ENCODE measurements at regions not wholly inside any gene's neighbourhood (a gene's known extent, or its start where the extent isn't known, plus 50 kb on each side); places are given as distances from the start of the nearest gene placed in this dataset.
"Not testable (repeated sequence)": the region's sequence is repeated elsewhere in the genome, so short reads cannot be mapped to it uniquely, and the experiment has no call there.

DNA sequence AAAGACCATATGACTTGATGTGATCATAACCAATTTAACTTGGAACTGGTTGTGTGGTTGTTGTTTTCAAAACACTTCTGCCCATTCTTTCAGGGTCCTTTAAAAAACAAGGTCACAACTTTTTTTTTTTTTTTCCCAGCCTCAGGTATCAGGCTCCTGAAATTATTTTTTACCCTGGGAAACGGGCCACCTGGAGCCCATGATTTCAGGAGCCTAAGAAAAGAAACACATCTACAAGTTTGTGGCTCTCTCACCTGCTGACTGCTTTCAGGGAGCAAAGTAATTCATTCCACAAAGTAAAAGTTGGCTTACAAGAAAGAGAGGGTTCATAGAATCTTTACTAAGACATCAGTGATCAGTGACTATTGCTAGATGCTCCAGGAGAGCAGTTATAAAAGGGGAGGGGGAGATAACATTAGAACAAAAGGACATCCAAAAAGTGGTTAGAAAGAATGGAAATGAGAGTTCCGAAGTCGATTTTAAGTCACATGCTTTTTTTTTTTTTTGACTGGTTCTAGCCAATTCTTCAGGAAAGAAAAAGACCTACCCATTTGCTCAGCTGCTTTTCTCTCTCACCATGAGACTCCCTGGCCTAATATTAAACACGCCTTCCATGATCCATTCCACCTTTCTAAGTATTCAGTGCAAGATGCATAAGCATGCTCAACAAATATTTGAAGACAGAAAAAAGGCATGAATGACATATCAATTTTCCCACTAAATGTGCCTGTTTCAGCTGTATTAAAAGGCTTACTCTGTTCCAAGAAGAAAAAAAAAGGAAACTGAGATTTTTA lies 267.3 kb downstream of the LRATD1 start:
- FAIRE-seq: no peak
- Histone ChIP-seq H3K27ac (ENCODE audit: low read depth in 1 of 3, low read length in 2 of 3) (no peak overlapping the region), H3K4me1 (ENCODE audit: control insufficient read depth in 3 of 3, insufficient read depth in 2 of 3, low read depth in 1 of 3, low read length in 2 of 3) (no peaks in the 10 kb centered on the region), H3K36me3 (ENCODE audit: control insufficient read depth in 3 of 3, insufficient read depth in 2 of 3, low read depth in 1 of 3, low read length in 3 of 3) (no peaks in the 10 kb centered on the region), H3K4me3 (ENCODE audit: low read depth in 1 of 3, low read length in 3 of 3) (no peak overlapping the region), H3K9me3 (ENCODE audit: control insufficient read depth in 2 of 2, insufficient read depth in 1 of 2, low read depth in 1 of 2, low read length in 1 of 2) (no peaks in the 10 kb centered on the region), H3K27me3 (ENCODE audit: control insufficient read depth in 3 of 3, insufficient read depth in 3 of 3, low read length in 3 of 3) (no peaks in the 10 kb centered on the region)
- no peak for DNase-seq
- WGBS, 3 donors: 77 to 86% (median 85%) methylated on average over 4 of the region's 4 CpGs

GRCh38 chr2:14901737-14902136 lies 269.2 kb downstream of the LRATD1 start:
- 70 to 91% (median 79%) methylated on average over 3 of the region's 3 CpGs for WGBS, 3 donors

GRCh38 chr2:14902953-14903352 lies 270.4 kb downstream of the LRATD1 start:
- FAIRE-seq (no peak), DNase-seq (no peak)
- Histone ChIP-seq H3K4me1 (ENCODE audit: control insufficient read depth in 3 of 3, insufficient read depth in 2 of 3, low read depth in 1 of 3, low read length in 2 of 3) (no peaks in the 10 kb centered on the region), H3K4me3 (ENCODE audit: low read depth in 1 of 3, low read length in 3 of 3) (no peak overlapping the region), H3K36me3 (ENCODE audit: control insufficient read depth in 3 of 3, insufficient read depth in 2 of 3, low read depth in 1 of 3, low read length in 3 of 3) (no peaks in the 10 kb centered on the region), H3K27ac (ENCODE audit: low read depth in 1 of 3, low read length in 2 of 3) (no peak overlapping the region), H3K27me3 (ENCODE audit: control insufficient read depth in 3 of 3, insufficient read depth in 3 of 3, low read length in 3 of 3) (no peaks in the 10 kb centered on the region), H3K9me3 (ENCODE audit: control insufficient read depth in 2 of 2, insufficient read depth in 1 of 2, low read depth in 1 of 2, low read length in 1 of 2) (no peaks in the 10 kb centered on the region)
- WGBS, 3 donors: 70 to 94% (median 89%) methylated on average over 1 of the region's 1 CpG

More at GRCh38 chr2:14901737-14902136, 269.2 kb downstream of the LRATD1 start:
- no peak overlapping the region for H3K27ac ChIP-seq (ENCODE audit: low read depth in 1 of 3, low read length in 2 of 3)
- H3K36me3 ChIP-seq (ENCODE audit: control insufficient read depth in 3 of 3, insufficient read depth in 2 of 3, low read depth in 1 of 3, low read length in 3 of 3): no peaks in the 10 kb centered on the region
- H3K4me1 ChIP-seq (ENCODE audit: control insufficient read depth in 3 of 3, insufficient read depth in 2 of 3, low read depth in 1 of 3, low read length in 2 of 3): no peaks in the 10 kb centered on the region
- no peak for DNase-seq
- H3K9me3 ChIP-seq (ENCODE audit: control insufficient read depth in 2 of 2, insufficient read depth in 1 of 2, low read depth in 1 of 2, low read length in 1 of 2): no peaks in the 10 kb centered on the region
- no peaks in the 10 kb centered on the region for H3K27me3 ChIP-seq (ENCODE audit: control insufficient read depth in 3 of 3, insufficient read depth in 3 of 3, low read length in 3 of 3)
- no peak for FAIRE-seq
- no peak overlapping the region for H3K4me3 ChIP-seq (ENCODE audit: low read depth in 1 of 3, low read length in 3 of 3)

- Histone ChIP-seq H3K36me3 (ENCODE audit: control insufficient read depth in 3 of 3, insufficient read depth in 2 of 3, low read depth in 1 of 3, low read length in 3 of 3) (no peaks in the 10 kb centered on the region), H3K9me3 (ENCODE audit: control insufficient read depth in 2 of 2, insufficient read depth in 1 of 2, low read depth in 1 of 2, low read length in 1 of 2) (no peaks in the 10 kb centered on the region), H3K27me3 (ENCODE audit: control insufficient read depth in 3 of 3, insufficient read depth in 3 of 3, low read length in 3 of 3) (no peaks in the 10 kb centered on the region), H3K27ac (ENCODE audit: low read depth in 1 of 3, low read length in 2 of 3) (no peak overlapping the region), H3K4me1 (ENCODE audit: control insufficient read depth in 3 of 3, insufficient read depth in 2 of 3, low read depth in 1 of 3, low read length in 2 of 3) (no peaks in the 10 kb centered on the region), H3K4me3 (ENCODE audit: low read depth in 1 of 3, low read length in 3 of 3) (no peak overlapping the region)
- no peak for FAIRE-seq
- DNase-seq: peak; percentile 41 to 58
- WGBS, 3 donors: 46 to 49% (median 48%) methylated on average over 15 of the region's 15 CpGs
Observed at GRCh38 chr2:14903709-14904374, 271.3 kb downstream of the LRATD1 start.

- H3K36me3 ChIP-seq (ENCODE audit: control insufficient read depth in 3 of 3, insufficient read depth in 2 of 3, low read depth in 1 of 3, low read length in 3 of 3); DNase-seq; H3K4me3 ChIP-seq (ENCODE audit: low read depth in 1 of 3, low read length in 3 of 3); H3K4me1 ChIP-seq (ENCODE audit: control insufficient read depth in 3 of 3, insufficient read depth in 2 of 3, low read depth in 1 of 3, low read length in 2 of 3); H3K27me3 ChIP-seq (ENCODE audit: control insufficient read depth in 3 of 3, insufficient read depth in 3 of 3, low read length in 3 of 3); H3K9me3 ChIP-seq (ENCODE audit: control insufficient read depth in 2 of 2, insufficient read depth in 1 of 2, low read depth in 1 of 2, low read length in 1 of 2); FAIRE-seq; H3K27ac ChIP-seq (ENCODE audit: low read depth in 1 of 3, low read length in 2 of 3): not testable (repeated sequence)
- WGBS, 3 donors: 90 to 94% (median 94%) methylated on average over 7 of the region's 7 CpGs
Observed at GRCh38 chr2:14904378-14904777, 271.9 kb downstream of the LRATD1 start.

DNA sequence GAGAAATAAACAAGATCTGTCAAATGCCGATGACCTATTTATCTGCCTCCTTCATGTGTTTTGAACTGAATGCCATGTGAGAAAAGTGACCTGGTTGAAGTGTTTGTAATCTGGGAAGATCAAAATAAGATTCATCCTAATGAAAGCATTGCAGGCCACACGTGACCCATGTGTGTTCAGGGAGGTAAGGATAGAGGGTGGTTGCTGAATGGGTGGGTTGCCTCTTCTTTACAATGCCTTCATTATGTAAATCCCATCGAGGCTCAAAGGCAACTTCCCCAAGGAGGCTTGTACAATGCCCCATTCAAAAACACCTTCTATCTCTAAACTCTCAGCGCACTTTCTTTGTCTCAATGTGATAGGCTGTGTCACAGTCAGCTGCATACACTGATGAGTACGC lies 273.1 kb downstream of the LRATD1 start:
- DNase-seq (no peak), FAIRE-seq (no peak)
- 81 to 85% (median 84%) methylated on average over 5 of the region's 5 CpGs for WGBS, 3 donors
- Histone ChIP-seq H3K36me3 (ENCODE audit: control insufficient read depth in 3 of 3, insufficient read depth in 2 of 3, low read depth in 1 of 3, low read length in 3 of 3) (no peaks in the 10 kb centered on the region), H3K4me3 (ENCODE audit: low read depth in 1 of 3, low read length in 3 of 3) (no peak overlapping the region), H3K27ac (ENCODE audit: low read depth in 1 of 3, low read length in 2 of 3) (no peak overlapping the region), H3K27me3 (ENCODE audit: control insufficient read depth in 3 of 3, insufficient read depth in 3 of 3, low read length in 3 of 3) (no peaks in the 10 kb centered on the region), H3K4me1 (ENCODE audit: control insufficient read depth in 3 of 3, insufficient read depth in 2 of 3, low read depth in 1 of 3, low read length in 2 of 3) (no peaks in the 10 kb centered on the region), H3K9me3 (ENCODE audit: control insufficient read depth in 2 of 2, insufficient read depth in 1 of 2, low read depth in 1 of 2, low read length in 1 of 2) (no peaks in the 10 kb centered on the region)

- FAIRE-seq (no peak), DNase-seq (peak; percentile 8 to 16)
- Histone ChIP-seq H3K36me3 (ENCODE audit: control insufficient read depth in 3 of 3, insufficient read depth in 2 of 3, low read depth in 1 of 3, low read length in 3 of 3) (no peaks in the 10 kb centered on the region), H3K4me3 (ENCODE audit: low read depth in 1 of 3, low read length in 3 of 3) (no peak overlapping the region), H3K27ac (ENCODE audit: low read depth in 1 of 3, low read length in 2 of 3) (peak overlapping the region in 1 of 3 donors; percentile 8), H3K4me1 (ENCODE audit: control insufficient read depth in 3 of 3, insufficient read depth in 2 of 3, low read depth in 1 of 3, low read length in 2 of 3) (no peaks in the 10 kb centered on the region), H3K9me3 (ENCODE audit: control insufficient read depth in 2 of 2, insufficient read depth in 1 of 2, low read depth in 1 of 2, low read length in 1 of 2) (no peaks in the 10 kb centered on the region), H3K27me3 (ENCODE audit: control insufficient read depth in 3 of 3, insufficient read depth in 3 of 3, low read length in 3 of 3) (no peaks in the 10 kb centered on the region)
- WGBS, 3 donors: 69 to 74% (median 69%) methylated on average over 8 of the region's 8 CpGs
Observed at GRCh38 chr2:14907014-14907612, 274.6 kb downstream of the LRATD1 start.

GRCh38 chr2:14909795-14910194 lies 277.3 kb downstream of the LRATD1 start:
- no peaks in the 10 kb centered on the region for H3K4me1 ChIP-seq (ENCODE audit: control insufficient read depth in 3 of 3, insufficient read depth in 2 of 3, low read depth in 1 of 3, low read length in 2 of 3)
- no peak overlapping the region for H3K27ac ChIP-seq (ENCODE audit: low read depth in 1 of 3, low read length in 2 of 3)
- no peak for FAIRE-seq
- no peaks in the 10 kb centered on the region for H3K27me3 ChIP-seq (ENCODE audit: control insufficient read depth in 3 of 3, insufficient read depth in 3 of 3, low read length in 3 of 3)
- no peaks in the 10 kb centered on the region for H3K9me3 ChIP-seq (ENCODE audit: control insufficient read depth in 2 of 2, insufficient read depth in 1 of 2, low read depth in 1 of 2, low read length in 1 of 2)
- DNase-seq: no peak
- H3K4me3 ChIP-seq (ENCODE audit: low read depth in 1 of 3, low read length in 3 of 3): no peak overlapping the region
- WGBS, 3 donors: 33 to 69% (median 56%) methylated on average over 4 of the region's 4 CpGs
- H3K36me3 ChIP-seq (ENCODE audit: control insufficient read depth in 3 of 3, insufficient read depth in 2 of 3, low read depth in 1 of 3, low read length in 3 of 3): no peaks in the 10 kb centered on the region

Measured in small intestine (tissue), 7 donors.